Activated CD8-positive, alpha-beta T cell treated with anti-CD3 and anti-CD28 coated beads for 36 hours (primary cell): ENCODE measurements at regions not wholly inside any gene's neighbourhood (a gene's known extent, or its start where the extent isn't known, plus 50 kb on each side); places are given as distances from the start of the nearest gene placed in this dataset.

Experiments
- ATAC-seq: fragments of 200-7000 bp; cut with Tn5 transposase; one replicate; pipeline ENCODE4 v1.10.0; 2021; ENCODE audit warnings: mild to moderate bottlenecking, moderate library complexity
- CTCF ChIA-PET: fragments of 350-600 bp; sonication (Branson Sonifier 250); formaldehyde crosslinking; loops from one replicate; lab custom pipeline; 2021; ENCODE audit warnings: antibody characterized with exemption; lab: Charles Lee
- POLR2A ChIA-PET: fragments of 350-600 bp; sonication (Branson Sonifier 250); formaldehyde crosslinking; loops from one replicate; lab custom pipeline; 2021; ENCODE audit warnings: antibody characterized with exemption; lab: Charles Lee
- DNase-seq: peaks from one replicate; pipeline ENCODE4 v3.0.0-alpha.2; 2020
- H3K27ac Mint-ChIP-seq: one replicate; pipeline ENCODE4 v1.8.0; 2021; ENCODE audit warnings: mild to moderate bottlenecking, mixed read lengths
- H3K27me3 Mint-ChIP-seq: one replicate; pipeline ENCODE4 v1.8.0; 2021; ENCODE audit warnings: mixed read lengths
- H3K36me3 Mint-ChIP-seq: one replicate; pipeline ENCODE4 v1.8.0; 2021; ENCODE audit warnings: low read depth, mixed read lengths
- H3K4me1 Mint-ChIP-seq: one replicate; pipeline ENCODE4 v1.8.0; 2021; ENCODE audit warnings: low read depth, mixed read lengths
- H3K4me3 Mint-ChIP-seq: one replicate; pipeline ENCODE4 v1.8.0; 2021; ENCODE audit warnings: mild to moderate bottlenecking, moderate library complexity, mixed read lengths
- H3K9me3 Mint-ChIP-seq: one replicate; pipeline ENCODE4 v1.8.0; 2021; ENCODE audit warnings: mixed read lengths
- intact Hi-C: fragments of 100-400 bp; cut with micrococcal nuclease; formaldehyde crosslinking; loops from one replicate; pipeline ENCODE4 v1.10.0; 2022
- TF ChIP-seq, protein P1 (sequence below): fragments of 200-600 bp; IDR thresholded peaks from one replicate; pipeline ENCODE4 v1.8.0; 2022; ENCODE audit warnings: antibody characterized with exemption, mild to moderate bottlenecking

DNA sequence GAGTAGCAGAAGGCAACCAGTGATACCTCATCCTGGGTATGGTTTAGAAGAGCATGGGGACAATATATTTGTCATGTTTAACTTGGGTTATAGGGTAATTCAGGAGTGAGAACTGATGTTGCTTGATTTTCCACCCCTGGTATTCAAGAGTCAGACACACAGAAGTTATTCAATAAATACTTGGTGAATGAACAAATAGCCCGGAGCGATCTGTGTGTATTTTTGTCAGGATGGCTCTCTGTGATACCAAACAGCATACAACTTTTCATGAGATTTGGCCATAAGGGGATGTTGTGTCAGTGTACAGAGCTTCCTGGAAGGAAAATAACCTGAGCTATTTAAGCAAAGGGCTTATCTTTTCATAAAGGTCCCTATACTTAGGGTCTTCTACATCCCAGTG lies 270.2 kb upstream of the C1orf87 start:
- ChIA-PET CTCF (no interaction called here), POLR2A (no interaction called here)
- Mint-ChIP-seq H3K36me3 (no peaks in the 10 kb centered on the region), H3K4me1 (no peaks in the 10 kb centered on the region), H3K4me3 (no peak overlapping the region), H3K9me3 (no peaks in the 10 kb centered on the region), H3K27ac (no peak overlapping the region), H3K27me3 (no peaks in the 10 kb centered on the region)
- TF ChIP-seq, protein P1, sequence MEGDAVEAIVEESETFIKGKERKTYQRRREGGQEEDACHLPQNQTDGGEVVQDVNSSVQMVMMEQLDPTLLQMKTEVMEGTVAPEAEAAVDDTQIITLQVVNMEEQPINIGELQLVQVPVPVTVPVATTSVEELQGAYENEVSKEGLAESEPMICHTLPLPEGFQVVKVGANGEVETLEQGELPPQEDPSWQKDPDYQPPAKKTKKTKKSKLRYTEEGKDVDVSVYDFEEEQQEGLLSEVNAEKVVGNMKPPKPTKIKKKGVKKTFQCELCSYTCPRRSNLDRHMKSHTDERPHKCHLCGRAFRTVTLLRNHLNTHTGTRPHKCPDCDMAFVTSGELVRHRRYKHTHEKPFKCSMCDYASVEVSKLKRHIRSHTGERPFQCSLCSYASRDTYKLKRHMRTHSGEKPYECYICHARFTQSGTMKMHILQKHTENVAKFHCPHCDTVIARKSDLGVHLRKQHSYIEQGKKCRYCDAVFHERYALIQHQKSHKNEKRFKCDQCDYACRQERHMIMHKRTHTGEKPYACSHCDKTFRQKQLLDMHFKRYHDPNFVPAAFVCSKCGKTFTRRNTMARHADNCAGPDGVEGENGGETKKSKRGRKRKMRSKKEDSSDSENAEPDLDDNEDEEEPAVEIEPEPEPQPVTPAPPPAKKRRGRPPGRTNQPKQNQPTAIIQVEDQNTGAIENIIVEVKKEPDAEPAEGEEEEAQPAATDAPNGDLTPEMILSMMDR, result no peak
- ATAC-seq (no peak), DNase-seq (no peak)
- intact Hi-C loops, result no loop called here

DNA sequence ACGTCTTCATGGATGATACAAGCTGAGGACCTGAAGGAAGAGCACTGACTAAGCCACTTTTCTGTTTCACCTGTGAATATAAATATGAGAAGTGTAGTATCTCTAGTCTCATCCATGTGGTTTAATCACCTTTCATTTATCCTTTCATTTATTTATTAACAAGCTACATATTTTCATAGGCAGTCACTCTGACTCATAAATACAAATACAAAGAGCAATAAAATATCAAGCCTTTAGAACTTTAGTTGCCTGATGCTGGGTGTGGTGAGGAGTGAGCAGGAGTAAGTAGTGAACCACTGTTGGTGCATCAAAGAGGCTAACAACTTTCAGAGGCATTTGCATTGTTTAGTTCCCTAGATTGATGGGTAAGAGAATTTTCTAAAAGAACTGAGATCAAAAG lies 269.0 kb upstream of the C1orf87 start:
- CTCF ChIA-PET, result no interaction called here
- intact Hi-C loops, result no loop called here
- ATAC-seq (no peak), DNase-seq (no peak)
- H3K4me1 Mint-ChIP-seq, result no peaks in the 10 kb centered on the region
- TF ChIP-seq, protein P1, result no peak
- no peaks in the 10 kb centered on the region for H3K9me3 Mint-ChIP-seq
- H3K36me3 Mint-ChIP-seq, result no peaks in the 10 kb centered on the region
- POLR2A ChIA-PET, result no interaction called here
- no peaks in the 10 kb centered on the region for H3K27me3 Mint-ChIP-seq
- no peak overlapping the region for H3K4me3 Mint-ChIP-seq
- no peak overlapping the region for H3K27ac Mint-ChIP-seq

DNA sequence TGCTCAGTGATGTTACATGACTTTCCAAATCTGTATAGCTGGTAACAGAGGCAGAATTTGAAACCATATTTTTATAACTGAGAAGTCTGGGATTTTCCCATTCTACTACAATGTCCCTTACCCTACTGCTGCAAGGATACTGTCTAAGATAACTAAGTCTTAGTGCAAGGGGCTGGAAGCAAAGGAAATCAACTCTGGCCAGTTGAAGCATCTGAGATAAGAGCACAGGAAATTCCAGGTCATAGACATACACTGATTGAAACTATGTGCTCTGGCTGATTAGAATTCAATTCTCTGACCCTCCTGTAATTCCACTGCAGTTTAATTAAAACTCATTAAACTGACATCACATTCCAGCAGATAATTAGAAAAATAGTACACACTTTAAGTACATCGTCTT lies 267.7 kb upstream of the C1orf87 start:
- DNase-seq, result no peak
- Mint-ChIP-seq H3K27ac (no peak overlapping the region), H3K36me3 (no peaks in the 10 kb centered on the region), H3K4me3 (no peak overlapping the region), H3K9me3 (no peaks in the 10 kb centered on the region), H3K4me1 (no peaks in the 10 kb centered on the region), H3K27me3 (no peaks in the 10 kb centered on the region)
- intact Hi-C loops, result no loop called here
- POLR2A ChIA-PET, result no interaction called here
- CTCF ChIA-PET, result no interaction called here
- ATAC-seq, result no peak
- TF ChIP-seq, protein P1, result no peak

DNA sequence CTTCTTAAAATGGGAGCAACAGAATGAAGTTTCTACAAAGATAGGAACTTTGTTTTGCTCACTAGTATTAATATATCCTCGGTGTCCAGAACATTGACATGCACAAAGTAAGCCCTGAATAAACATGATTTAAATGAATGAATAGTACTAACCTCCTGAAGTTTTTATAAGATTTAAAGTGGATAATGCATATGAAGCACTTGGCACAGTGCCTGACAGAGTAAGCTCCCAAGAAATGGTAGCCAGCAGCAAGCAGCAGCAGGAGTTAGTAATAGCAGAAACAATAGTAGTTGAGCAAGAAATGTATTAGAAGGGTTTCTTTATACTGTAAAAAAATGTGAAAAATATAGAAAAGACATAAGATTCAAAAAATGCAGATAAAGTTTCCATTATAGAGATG lies 258.1 kb upstream of the C1orf87 start:
- Mint-ChIP-seq H3K36me3 (no peaks in the 10 kb centered on the region), H3K27ac (no peak overlapping the region), H3K9me3 (no peaks in the 10 kb centered on the region), H3K4me1 (no peaks in the 10 kb centered on the region), H3K4me3 (no peak overlapping the region), H3K27me3 (peaks cover 3% of the 10 kb centered on the region)
- CTCF ChIA-PET, result no interaction called here
- no peak for ATAC-seq
- intact Hi-C loops, result no loop called here
- TF ChIP-seq, protein P1, result no peak
- POLR2A ChIA-PET, result no interaction called here
- no peak for DNase-seq

DNA sequence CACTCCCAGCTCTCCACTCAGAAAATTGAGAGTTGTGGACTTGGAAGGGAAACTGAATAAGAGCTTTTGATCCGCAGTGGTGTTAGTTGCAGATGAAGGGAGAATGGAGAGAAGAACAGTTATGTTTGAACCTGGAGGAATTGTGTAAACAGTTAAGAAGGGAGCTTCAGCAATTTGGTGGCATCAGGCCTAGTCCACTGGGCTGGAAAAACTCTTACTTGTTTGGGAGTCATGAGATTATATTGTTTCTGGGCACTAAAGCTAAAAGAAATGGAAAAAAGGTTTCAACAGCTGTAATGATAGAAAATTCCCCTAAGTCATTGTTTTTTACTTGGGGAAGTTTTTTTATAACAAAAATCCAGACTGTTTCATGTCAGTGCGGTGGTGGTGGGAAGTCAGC lies 256.1 kb upstream of the C1orf87 start:
- H3K36me3 Mint-ChIP-seq, result no peaks in the 10 kb centered on the region
- intact Hi-C loops, result no loop called here
- peaks cover 4% of the 10 kb centered on the region for H3K9me3 Mint-ChIP-seq

More for the DNA sequence above, 256.1 kb upstream of the C1orf87 start:
- H3K4me1 Mint-ChIP-seq, result no peaks in the 10 kb centered on the region
- POLR2A ChIA-PET, result no interaction called here
- CTCF ChIA-PET, result no interaction called here
- DNase-seq (no peak), ATAC-seq (no peak)
- H3K4me3 Mint-ChIP-seq, result no peak overlapping the region
- no peak overlapping the region for H3K27ac Mint-ChIP-seq
- H3K27me3 Mint-ChIP-seq, result peaks cover 5% of the 10 kb centered on the region
- TF ChIP-seq, protein P1, result no peak
